Kidney epithelial cell (primary cell): ENCODE measurements at regions not wholly inside any gene's neighbourhood (a gene's known extent, or its start where the extent isn't known, plus 50 kb on each side); places are given as distances from the start of the nearest gene placed in this dataset.

Experiments
- DNase-seq: peaks from one replicate; pipeline ENCODE4 v3.0.0-alpha.2; 2010; ENCODE audit warnings: low read depth
- H3K27me3 ChIP-seq: 2 replicates; pipeline ENCODE4 v1.6.0; 2011; ENCODE audit warnings: low read length; ENCODE audit not compliant: control insufficient read depth, insufficient read depth
- H3K36me3 ChIP-seq: 2 replicates; pipeline ENCODE4 v1.5.1; 2011; ENCODE audit warnings: low read length; ENCODE audit not compliant: control insufficient read depth, insufficient read depth
- H3K4me3 ChIP-seq: 2 replicates; pipeline ENCODE4 v1.5.1; 2011; ENCODE audit warnings: low read depth, mild to moderate bottlenecking, control low read depth, low read length
- CTCF ChIP-seq: IDR thresholded peaks from 2 replicates; pipeline ENCODE4 v1.5.1; 2011; ENCODE audit warnings: mild to moderate bottlenecking, moderate library complexity, low read length, control low read depth, inconsistent platforms; ENCODE audit not compliant: insufficient read depth, poor library complexity, severe bottlenecking

GRCh38 chr3:127394031-127394430 lies 106.2 kb upstream of the PRR20G start:
- no peak overlapping the region for H3K4me3 ChIP-seq
- H3K27me3 ChIP-seq, result peaks cover 11% of the 10 kb centered on the region
- no peaks in the 10 kb centered on the region for H3K36me3 ChIP-seq
- TF ChIP-seq CTCF, result no peak
- no peak for DNase-seq

GRCh38 chr3:127393131-127393820 lies 105.4 kb upstream of the PRR20G start:
- Histone ChIP-seq H3K36me3 (no peaks in the 10 kb centered on the region), H3K4me3 (no peak overlapping the region), H3K27me3 (peaks cover 11% of the 10 kb centered on the region)
- no peak for TF ChIP-seq CTCF
- DNase-seq, result no peak

GRCh38 chr3:127392156-127392490 lies 104.3 kb upstream of the PRR20G start:
- no peaks in the 10 kb centered on the region for H3K36me3 ChIP-seq
- no peak for TF ChIP-seq CTCF
- H3K4me3 ChIP-seq, result no peak overlapping the region
- no peak for DNase-seq
- H3K27me3 ChIP-seq, result peaks cover 11% of the 10 kb centered on the region

GRCh38 chr3:127391436-127392155 lies 103.8 kb upstream of the PRR20G start:
- DNase-seq, result no peak
- peaks cover 11% of the 10 kb centered on the region for H3K27me3 ChIP-seq
- H3K36me3 ChIP-seq, result no peaks in the 10 kb centered on the region
- no peak overlapping the region for H3K4me3 ChIP-seq
- TF ChIP-seq CTCF, result no peak

GRCh38 chr3:127390365-127391025 lies 102.6 kb upstream of the PRR20G start:
- Histone ChIP-seq H3K27me3 (peaks cover 7% of the 10 kb centered on the region), H3K36me3 (no peaks in the 10 kb centered on the region), H3K4me3 (no peak overlapping the region)
- TF ChIP-seq CTCF, result no peak
- DNase-seq, result no peak
